ENCODE measurements at regions not wholly inside any gene's neighbourhood (a gene's known extent, or its start where the extent isn't known, plus 50 kb on each side); places are given as distances from the start of the nearest gene placed in this dataset.

- H3K9me3 Mint-ChIP-seq: no peaks in the 10 kb centered on the region
- no peaks in the 10 kb centered on the region for H3K4me1 Mint-ChIP-seq (ENCODE audit: low read depth)
- H3K27me3 Mint-ChIP-seq (ENCODE audit: insufficient read depth): peaks cover 3% of the 10 kb centered on the region
- no peak overlapping the region for H3K4me3 Mint-ChIP-seq
- H3K36me3 Mint-ChIP-seq (ENCODE audit: low read depth): no peaks in the 10 kb centered on the region
- no peak for DNase-seq (ENCODE audit: low spot score)
- intact Hi-C loops (cut with micrococcal nuclease): no loop called here
- H3K27ac Mint-ChIP-seq: no peak overlapping the region
Measured at GRCh38 chr15:93477188-93477587, 388.2 kb upstream of the RGMA start.

- intact Hi-C loops (cut with micrococcal nuclease): no loop called here
Measured at GRCh38 chr15:93476491-93477177, 387.6 kb upstream of the RGMA start.

GRCh38 chr15:93474728-93475127 lies 385.7 kb upstream of the RGMA start:
- H3K4me1 Mint-ChIP-seq (ENCODE audit: low read depth): no peaks in the 10 kb centered on the region
- intact Hi-C loops (cut with micrococcal nuclease): no loop called here

More at GRCh38 chr15:93476491-93477177, 387.6 kb upstream of the RGMA start:
- no peak overlapping the region for H3K4me3 Mint-ChIP-seq
- no peak overlapping the region for H3K27ac Mint-ChIP-seq
- no peaks in the 10 kb centered on the region for H3K4me1 Mint-ChIP-seq (ENCODE audit: low read depth)
- H3K27me3 Mint-ChIP-seq (ENCODE audit: insufficient read depth): peaks cover 3% of the 10 kb centered on the region
- no peaks in the 10 kb centered on the region for H3K36me3 Mint-ChIP-seq (ENCODE audit: low read depth)
- no peak for DNase-seq (ENCODE audit: low spot score)
- H3K9me3 Mint-ChIP-seq: no peaks in the 10 kb centered on the region

GRCh38 chr15:93469994-93470393 lies 381.0 kb upstream of the RGMA start:
- Mint-ChIP-seq H3K9me3 (no peaks in the 10 kb centered on the region), H3K4me3 (no peak overlapping the region), H3K27ac (no peak overlapping the region), H3K27me3 (ENCODE audit: insufficient read depth) (peaks cover 5% of the 10 kb centered on the region), H3K4me1 (ENCODE audit: low read depth) (no peaks in the 10 kb centered on the region), H3K36me3 (ENCODE audit: low read depth) (no peaks in the 10 kb centered on the region)
- DNase-seq (ENCODE audit: low spot score): no peak
- intact Hi-C loops (cut with micrococcal nuclease): no loop called here

More at GRCh38 chr15:93474728-93475127, 385.7 kb upstream of the RGMA start:
- no peak for DNase-seq (ENCODE audit: low spot score)
- H3K27me3 Mint-ChIP-seq (ENCODE audit: insufficient read depth): peaks cover 3% of the 10 kb centered on the region
- no peaks in the 10 kb centered on the region for H3K9me3 Mint-ChIP-seq
- H3K4me3 Mint-ChIP-seq: no peak overlapping the region
- H3K27ac Mint-ChIP-seq: no peak overlapping the region
- no peaks in the 10 kb centered on the region for H3K36me3 Mint-ChIP-seq (ENCODE audit: low read depth)

- Mint-ChIP-seq H3K27me3 (ENCODE audit: insufficient read depth) (peaks cover 5% of the 10 kb centered on the region), H3K9me3 (no peaks in the 10 kb centered on the region), H3K36me3 (ENCODE audit: low read depth) (no peaks in the 10 kb centered on the region), H3K27ac (no peak overlapping the region), H3K4me1 (ENCODE audit: low read depth) (no peaks in the 10 kb centered on the region), H3K4me3 (no peak overlapping the region)
- no peak for DNase-seq (ENCODE audit: low spot score)
- intact Hi-C loops (cut with micrococcal nuclease): no loop called here
Measured at GRCh38 chr15:93467337-93467736, 378.3 kb upstream of the RGMA start.

- H3K4me3 Mint-ChIP-seq: no peak overlapping the region
- no peaks in the 10 kb centered on the region for H3K4me1 Mint-ChIP-seq (ENCODE audit: low read depth)
- H3K9me3 Mint-ChIP-seq: no peaks in the 10 kb centered on the region
- no peak overlapping the region for H3K27ac Mint-ChIP-seq
- DNase-seq (ENCODE audit: low spot score): no peak
- H3K36me3 Mint-ChIP-seq (ENCODE audit: low read depth): no peaks in the 10 kb centered on the region
- H3K27me3 Mint-ChIP-seq (ENCODE audit: insufficient read depth): peaks cover 5% of the 10 kb centered on the region
- intact Hi-C loops (cut with micrococcal nuclease): no loop called here
Measured at GRCh38 chr15:93466380-93466779, 377.4 kb upstream of the RGMA start.

GRCh38 chr15:93462690-93463089 lies 373.7 kb upstream of the RGMA start:
- DNase-seq (ENCODE audit: low spot score): no peak
- Mint-ChIP-seq H3K9me3 (no peaks in the 10 kb centered on the region), H3K27me3 (ENCODE audit: insufficient read depth) (peaks cover 5% of the 10 kb centered on the region), H3K27ac (no peak overlapping the region), H3K4me1 (ENCODE audit: low read depth) (no peaks in the 10 kb centered on the region), H3K4me3 (no peak overlapping the region), H3K36me3 (ENCODE audit: low read depth) (no peaks in the 10 kb centered on the region)
- intact Hi-C loops (cut with micrococcal nuclease): no loop called here

GRCh38 chr15:93460717-93461116 lies 371.7 kb upstream of the RGMA start:
- no peaks in the 10 kb centered on the region for H3K9me3 Mint-ChIP-seq
- no peaks in the 10 kb centered on the region for H3K36me3 Mint-ChIP-seq (ENCODE audit: low read depth)
- DNase-seq (ENCODE audit: low spot score): no peak
- intact Hi-C loops (cut with micrococcal nuclease): no loop called here
- no peak overlapping the region for H3K4me3 Mint-ChIP-seq
- peaks cover under 1% of the 10 kb centered on the region for H3K27me3 Mint-ChIP-seq (ENCODE audit: insufficient read depth)
- H3K4me1 Mint-ChIP-seq (ENCODE audit: low read depth): no peaks in the 10 kb centered on the region
- H3K27ac Mint-ChIP-seq: no peak overlapping the region

- intact Hi-C loops (cut with micrococcal nuclease): no loop called here
- Mint-ChIP-seq H3K9me3 (no peaks in the 10 kb centered on the region), H3K36me3 (ENCODE audit: low read depth) (no peaks in the 10 kb centered on the region), H3K27ac (no peak overlapping the region), H3K4me3 (no peak overlapping the region), H3K4me1 (ENCODE audit: low read depth) (no peaks in the 10 kb centered on the region), H3K27me3 (ENCODE audit: insufficient read depth) (no peaks in the 10 kb centered on the region)
- no peak for DNase-seq (ENCODE audit: low spot score)
Measured at GRCh38 chr15:93459396-93459795, 370.4 kb upstream of the RGMA start.

GRCh38 chr15:93458597-93458996 lies 369.6 kb upstream of the RGMA start:
- no peak overlapping the region for H3K4me3 Mint-ChIP-seq
- no peaks in the 10 kb centered on the region for H3K27me3 Mint-ChIP-seq (ENCODE audit: insufficient read depth)
- H3K36me3 Mint-ChIP-seq (ENCODE audit: low read depth): no peaks in the 10 kb centered on the region
- intact Hi-C loops (cut with micrococcal nuclease): no loop called here
- H3K27ac Mint-ChIP-seq: no peak overlapping the region
- H3K9me3 Mint-ChIP-seq: no peaks in the 10 kb centered on the region
- DNase-seq (ENCODE audit: low spot score): no peak
- H3K4me1 Mint-ChIP-seq (ENCODE audit: low read depth): no peaks in the 10 kb centered on the region

GRCh38 chr15:93454788-93455187 lies 365.8 kb upstream of the RGMA start:
- H3K27ac Mint-ChIP-seq: no peak overlapping the region
- no peaks in the 10 kb centered on the region for H3K36me3 Mint-ChIP-seq (ENCODE audit: low read depth)
- intact Hi-C loops (cut with micrococcal nuclease): no loop called here
- no peaks in the 10 kb centered on the region for H3K4me1 Mint-ChIP-seq (ENCODE audit: low read depth)
- no peaks in the 10 kb centered on the region for H3K27me3 Mint-ChIP-seq (ENCODE audit: insufficient read depth)
- DNase-seq (ENCODE audit: low spot score): no peak
- no peaks in the 10 kb centered on the region for H3K9me3 Mint-ChIP-seq
- no peak overlapping the region for H3K4me3 Mint-ChIP-seq

GRCh38 chr15:93452537-93453211 lies 363.7 kb upstream of the RGMA start:
- no peak overlapping the region for H3K27ac Mint-ChIP-seq
- no peaks in the 10 kb centered on the region for H3K36me3 Mint-ChIP-seq (ENCODE audit: low read depth)
- DNase-seq (ENCODE audit: low spot score): no peak
- H3K4me1 Mint-ChIP-seq (ENCODE audit: low read depth): no peaks in the 10 kb centered on the region
- intact Hi-C loops (cut with micrococcal nuclease): no loop called here
- H3K27me3 Mint-ChIP-seq (ENCODE audit: insufficient read depth): no peaks in the 10 kb centered on the region
- H3K9me3 Mint-ChIP-seq: no peaks in the 10 kb centered on the region
- no peak overlapping the region for H3K4me3 Mint-ChIP-seq

- Mint-ChIP-seq H3K4me3 (no peak overlapping the region), H3K27me3 (ENCODE audit: insufficient read depth) (no peaks in the 10 kb centered on the region), H3K36me3 (ENCODE audit: low read depth) (no peaks in the 10 kb centered on the region), H3K27ac (no peak overlapping the region), H3K9me3 (no peaks in the 10 kb centered on the region), H3K4me1 (ENCODE audit: low read depth) (no peaks in the 10 kb centered on the region)
- no peak for DNase-seq (ENCODE audit: low spot score)
- intact Hi-C loops (cut with micrococcal nuclease): no loop called here
Measured at GRCh38 chr15:93451822-93452221, 362.8 kb upstream of the RGMA start.

All from activated T-helper 1 cell treated with anti-CD3 and anti-CD28 coated beads, Interleukin-12 subunit alpha, Interleukin-12 subunit beta, Interleukin-2, Interleukin-4 antibody, amounts not matched to agents 30 ng/mL and 10 ng/mL and 1 ng/mL, durations not matched to agents 14 hours and 24 hours and 36 hours (primary cell).